Hepatocyte (in vitro differentiated cells): ENCODE measurements at regions not wholly inside any gene's neighbourhood (a gene's known extent, or its start where the extent isn't known, plus 50 kb on each side); places are given as distances from the start of the nearest gene placed in this dataset.

Experiments
- EZH2 ChIP-seq: fragments of 200-600 bp; sonication (generic); IDR thresholded peaks from 2 replicates; pipeline ENCODE4 v1.6.1; 2016; ENCODE audit warnings: antibody characterized with exemption, mild to moderate bottlenecking, borderline replicate concordance
- EZH2phosphoT487 ChIP-seq: fragments of 200-600 bp; sonication (generic); IDR thresholded peaks from one replicate; pipeline ENCODE4 v1.6.1; 2018; ENCODE audit warnings: antibody characterized with exemption, mild to moderate bottlenecking, low read depth, moderate library complexity; ENCODE audit not compliant: unreplicated experiment, severe bottlenecking
- TF ChIP-seq, protein P1 (sequence below): fragments of 200-600 bp; sonication (generic); IDR thresholded peaks from 2 replicates; pipeline ENCODE4 v1.5.1; 2016; ENCODE audit warnings: antibody characterized with exemption, mild to moderate bottlenecking; ENCODE audit not compliant: poor library complexity

DNA sequence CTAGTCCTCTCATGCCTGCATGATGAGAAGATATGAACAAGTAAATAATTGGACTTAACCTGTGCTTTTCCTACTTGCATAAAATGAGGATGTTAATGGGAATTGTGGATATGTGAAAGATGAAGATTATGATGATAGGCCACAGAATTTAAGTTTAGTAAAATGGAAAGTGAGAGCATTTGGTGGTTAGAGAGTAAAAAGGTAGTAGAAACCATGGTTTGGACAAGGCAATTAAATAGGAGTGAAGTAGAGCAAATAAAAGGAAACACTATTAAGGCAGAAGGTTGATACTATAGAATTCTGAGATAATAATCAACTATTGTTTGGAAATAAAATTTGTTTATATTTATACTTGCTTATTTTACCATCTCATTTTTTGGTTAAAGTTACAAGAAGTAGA lies 1162.5 kb downstream of the MRPL39 start:
- TF ChIP-seq, protein P1, sequence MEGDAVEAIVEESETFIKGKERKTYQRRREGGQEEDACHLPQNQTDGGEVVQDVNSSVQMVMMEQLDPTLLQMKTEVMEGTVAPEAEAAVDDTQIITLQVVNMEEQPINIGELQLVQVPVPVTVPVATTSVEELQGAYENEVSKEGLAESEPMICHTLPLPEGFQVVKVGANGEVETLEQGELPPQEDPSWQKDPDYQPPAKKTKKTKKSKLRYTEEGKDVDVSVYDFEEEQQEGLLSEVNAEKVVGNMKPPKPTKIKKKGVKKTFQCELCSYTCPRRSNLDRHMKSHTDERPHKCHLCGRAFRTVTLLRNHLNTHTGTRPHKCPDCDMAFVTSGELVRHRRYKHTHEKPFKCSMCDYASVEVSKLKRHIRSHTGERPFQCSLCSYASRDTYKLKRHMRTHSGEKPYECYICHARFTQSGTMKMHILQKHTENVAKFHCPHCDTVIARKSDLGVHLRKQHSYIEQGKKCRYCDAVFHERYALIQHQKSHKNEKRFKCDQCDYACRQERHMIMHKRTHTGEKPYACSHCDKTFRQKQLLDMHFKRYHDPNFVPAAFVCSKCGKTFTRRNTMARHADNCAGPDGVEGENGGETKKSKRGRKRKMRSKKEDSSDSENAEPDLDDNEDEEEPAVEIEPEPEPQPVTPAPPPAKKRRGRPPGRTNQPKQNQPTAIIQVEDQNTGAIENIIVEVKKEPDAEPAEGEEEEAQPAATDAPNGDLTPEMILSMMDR, result no peak
- TF ChIP-seq EZH2 (no peak), EZH2phosphoT487 (no peak)
